ENCODE measurements at regions not wholly inside any gene's neighbourhood (a gene's known extent, or its start where the extent isn't known, plus 50 kb on each side); places are given as distances from the start of the nearest gene placed in this dataset.

GRCh38 chr6:134784336-134784735 is 165.6 kb downstream of the ALDH8A1 start:
- TF ChIP-seq POLR2A (IDR thresholded peaks at IDR 0.05) (no peak), EP300 (IDR thresholded peaks at IDR 0.05) (no peak), POLR2AphosphoS5 (IDR thresholded peaks at IDR 0.05) (no peak)
- TF ChIP-seq, protein P1, sequence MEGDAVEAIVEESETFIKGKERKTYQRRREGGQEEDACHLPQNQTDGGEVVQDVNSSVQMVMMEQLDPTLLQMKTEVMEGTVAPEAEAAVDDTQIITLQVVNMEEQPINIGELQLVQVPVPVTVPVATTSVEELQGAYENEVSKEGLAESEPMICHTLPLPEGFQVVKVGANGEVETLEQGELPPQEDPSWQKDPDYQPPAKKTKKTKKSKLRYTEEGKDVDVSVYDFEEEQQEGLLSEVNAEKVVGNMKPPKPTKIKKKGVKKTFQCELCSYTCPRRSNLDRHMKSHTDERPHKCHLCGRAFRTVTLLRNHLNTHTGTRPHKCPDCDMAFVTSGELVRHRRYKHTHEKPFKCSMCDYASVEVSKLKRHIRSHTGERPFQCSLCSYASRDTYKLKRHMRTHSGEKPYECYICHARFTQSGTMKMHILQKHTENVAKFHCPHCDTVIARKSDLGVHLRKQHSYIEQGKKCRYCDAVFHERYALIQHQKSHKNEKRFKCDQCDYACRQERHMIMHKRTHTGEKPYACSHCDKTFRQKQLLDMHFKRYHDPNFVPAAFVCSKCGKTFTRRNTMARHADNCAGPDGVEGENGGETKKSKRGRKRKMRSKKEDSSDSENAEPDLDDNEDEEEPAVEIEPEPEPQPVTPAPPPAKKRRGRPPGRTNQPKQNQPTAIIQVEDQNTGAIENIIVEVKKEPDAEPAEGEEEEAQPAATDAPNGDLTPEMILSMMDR (IDR thresholded peaks at IDR 0.05), result no peak
- DNase-seq, result no peak
- intact Hi-C loops (cut with DNase I), result no loop called here
- Histone ChIP-seq H3K27me3 (no peaks in the 10 kb centered on the region), H3K27ac (no peak overlapping the region), H3K4me3 (no peak overlapping the region), H3K9me3 (peaks cover 0 to 2% (median under 1%) of the 10 kb centered on the region in 4 donors), H3K4me1 (no peaks in the 10 kb centered on the region), H3K36me3 (no peaks in the 10 kb centered on the region)
- WGBS, 2 donors, result 84 to 93% methylated on average over 2 of the region's 2 CpGs

DNA sequence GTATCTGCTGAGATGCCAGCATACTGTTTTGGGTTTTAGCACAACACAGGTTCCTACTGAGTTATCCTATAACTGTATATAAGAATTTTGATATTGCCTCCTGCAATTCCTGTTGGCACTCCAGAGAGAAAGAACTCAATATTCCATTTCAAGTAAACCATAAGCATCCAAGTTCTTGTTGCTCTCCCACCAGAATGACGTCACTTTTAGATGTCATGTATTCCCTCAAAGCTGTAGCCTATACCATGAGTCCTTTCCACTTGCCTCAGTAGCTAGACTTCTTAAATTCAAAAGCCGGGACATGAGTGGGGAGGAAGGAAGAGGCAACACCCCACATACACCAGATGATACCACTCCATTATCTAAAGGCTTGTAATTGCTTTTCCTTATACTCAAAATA is 171.5 kb downstream of the ALDH8A1 start:
- Histone ChIP-seq H3K9me3 (peaks cover 0 to 9% (median 3%) of the 10 kb centered on the region in 4 donors), H3K4me1 (no peaks in the 10 kb centered on the region), H3K27ac (no peak overlapping the region), H3K4me3 (no peak overlapping the region), H3K27me3 (no peaks in the 10 kb centered on the region), H3K36me3 (no peaks in the 10 kb centered on the region)
- no peak for TF ChIP-seq EP300 (IDR thresholded peaks at IDR 0.05)
- TF ChIP-seq POLR2AphosphoS5 (IDR thresholded peaks at IDR 0.05), result no peak
- TF ChIP-seq POLR2A (IDR thresholded peaks at IDR 0.05), result no peak
- TF ChIP-seq, protein P1 (IDR thresholded peaks at IDR 0.05), result no peak
- intact Hi-C loops (cut with DNase I), result no loop called here
- DNase-seq, result no peak
- WGBS, 2 donors, result 92 to 97% methylated on average over 2 of the region's 2 CpGs

GRCh38 chr6:134774201-134774638 is 175.7 kb downstream of the ALDH8A1 start:
- TF ChIP-seq POLR2A (IDR thresholded peaks at IDR 0.05), result no peak
- WGBS, 2 donors, result 71 to 75% methylated on average over 1 of the region's 1 CpG
- H3K4me3 ChIP-seq, result no peak overlapping the region
- peaks cover 0 to 6% (median 2%) of the 10 kb centered on the region in 4 donors for H3K9me3 ChIP-seq
- no peaks in the 10 kb centered on the region for H3K4me1 ChIP-seq
- intact Hi-C loops (cut with DNase I), result no loop called here
- no peaks in the 10 kb centered on the region for H3K27me3 ChIP-seq
- no peak for DNase-seq
- H3K27ac ChIP-seq, result no peak overlapping the region
- no peaks in the 10 kb centered on the region for H3K36me3 ChIP-seq

DNA sequence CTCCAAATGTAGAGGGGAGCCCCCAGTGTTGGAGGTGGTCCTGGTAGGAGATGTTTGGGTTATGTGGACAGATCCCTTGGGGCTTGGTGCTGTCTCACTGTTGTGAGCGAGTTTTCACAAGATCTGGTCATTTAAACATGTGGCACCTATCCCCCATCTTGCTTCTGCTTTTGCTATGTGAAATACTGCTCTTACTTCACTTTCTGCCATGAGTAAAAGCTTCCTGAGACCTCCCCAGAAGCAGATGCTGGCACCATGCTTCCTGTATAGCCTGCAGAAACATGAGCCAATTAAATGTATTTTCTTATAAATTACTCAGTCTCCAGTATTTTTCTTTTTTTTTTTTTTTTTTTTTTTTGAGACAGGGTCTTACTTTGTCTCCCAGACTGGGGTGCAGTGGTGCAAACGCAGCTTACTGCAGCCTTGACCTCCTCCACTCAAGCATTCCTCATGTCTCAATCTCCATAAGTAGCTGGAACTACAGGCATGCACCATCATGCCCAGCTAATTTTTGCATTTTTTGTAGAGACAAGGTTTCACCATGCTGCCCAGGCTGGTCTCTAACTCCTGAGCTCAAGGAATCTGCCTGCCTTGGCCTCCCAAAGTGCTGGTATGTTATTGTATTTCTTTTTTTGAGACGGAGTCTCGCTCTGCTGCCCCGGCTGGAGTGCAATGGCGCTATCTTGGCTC is 177.1 kb downstream of the ALDH8A1 start:
- Histone ChIP-seq H3K27ac (no peak overlapping the region), H3K36me3 (no peaks in the 10 kb centered on the region), H3K4me1 (no peaks in the 10 kb centered on the region), H3K27me3 (no peaks in the 10 kb centered on the region), H3K4me3 (no peak overlapping the region), H3K9me3 (no peaks in the 10 kb centered on the region)
- intact Hi-C loops (cut with DNase I), result no loop called here
- no peak for DNase-seq
- WGBS, 2 donors, result 96 to 97% methylated on average over 6 of the region's 6 CpGs
- TF ChIP-seq EP300 (IDR thresholded peaks at IDR 0.05), result no peak
- no peak for TF ChIP-seq POLR2A (IDR thresholded peaks at IDR 0.05)
- TF ChIP-seq POLR2AphosphoS5 (IDR thresholded peaks at IDR 0.05), result no peak
- TF ChIP-seq, protein P1 (IDR thresholded peaks at IDR 0.05), result no peak

GRCh38 chr6:134768931-134769330 is 181.0 kb downstream of the ALDH8A1 start:
- Histone ChIP-seq H3K4me3 (no peak overlapping the region), H3K4me1 (no peaks in the 10 kb centered on the region), H3K27me3 (no peaks in the 10 kb centered on the region), H3K36me3 (no peaks in the 10 kb centered on the region), H3K9me3 (no peaks in the 10 kb centered on the region), H3K27ac (no peak overlapping the region)
- TF ChIP-seq, protein P1 (IDR thresholded peaks at IDR 0.05), result no peak
- TF ChIP-seq EP300 (IDR thresholded peaks at IDR 0.05), result no peak
- TF ChIP-seq POLR2AphosphoS5 (IDR thresholded peaks at IDR 0.05), result no peak
- no peak for TF ChIP-seq POLR2A (IDR thresholded peaks at IDR 0.05)
- intact Hi-C loops (cut with DNase I), result no loop called here
- no peak for DNase-seq
- WGBS, 2 donors, result 66 to 74% methylated on average over 2 of the region's 2 CpGs
